H9 (cell line): ENCODE measurements at regions not wholly inside any gene's neighbourhood (a gene's known extent, or its start where the extent isn't known, plus 50 kb on each side); places are given as distances from the start of the nearest gene placed in this dataset.

ENCODE experiments used
- DNase-seq: peaks from one replicate; pipeline ENCODE4 v3.0.0-alpha.2; 2017
- H2AFZ ChIP-seq: one replicate; pipeline ENCODE4 v1.6.1; 2013; ENCODE audit warnings: mild to moderate bottlenecking, low read length, control low read depth, moderate library complexity
- H2AK5ac ChIP-seq: 2 replicates; pipeline ENCODE4 v1.6.1; 2013; ENCODE audit warnings: low read length, control low read depth, mixed read lengths; ENCODE audit not compliant: insufficient read length
- H2BK120ac ChIP-seq: one replicate; pipeline ENCODE4 v1.6.1; 2013; ENCODE audit warnings: low read depth, mild to moderate bottlenecking, low read length, control low read depth, inconsistent platforms; ENCODE audit not compliant: poor library complexity, severe bottlenecking
- H2BK12ac ChIP-seq: 2 replicates; pipeline ENCODE4 v1.6.1; 2013; ENCODE audit warnings: low read length, control low read depth, mixed read lengths, low read depth; ENCODE audit not compliant: insufficient read length
- H2BK15ac ChIP-seq: 2 replicates; pipeline ENCODE4 v1.6.1; 2013; ENCODE audit warnings: low read depth, low read length, control low read depth
- H2BK20ac ChIP-seq: one replicate; pipeline ENCODE4 v1.6.1; 2013; ENCODE audit warnings: low read depth, mild to moderate bottlenecking, low read length, control low read depth, inconsistent platforms; ENCODE audit not compliant: poor library complexity, severe bottlenecking
- H2BK5ac ChIP-seq: 2 replicates; pipeline ENCODE4 v1.6.1; 2013; ENCODE audit warnings: low read length, control low read depth, mixed read lengths; ENCODE audit not compliant: insufficient read length
- H3K14ac ChIP-seq: 2 replicates; pipeline ENCODE4 v1.6.1; 2013; ENCODE audit warnings: low read length, control low read depth; ENCODE audit not compliant: insufficient read depth
- H3K18ac ChIP-seq: 2 replicates; pipeline ENCODE4 v1.6.1; 2013; ENCODE audit warnings: low read depth, mild to moderate bottlenecking, mixed read lengths, low read length, control low read depth; ENCODE audit not compliant: insufficient read length
- H3K23ac ChIP-seq: 2 replicates; pipeline ENCODE4 v1.6.1; 2013; ENCODE audit warnings: low read length, control low read depth, mixed read lengths, low read depth; ENCODE audit not compliant: insufficient read length
- H3K23me2 ChIP-seq: 2 replicates; pipeline ENCODE4 v1.6.1; 2013; ENCODE audit warnings: low read depth, mild to moderate bottlenecking, mixed read lengths, low read length, control low read depth; ENCODE audit not compliant: insufficient read length, poor library complexity, severe bottlenecking
- H3K27ac ChIP-seq: 2 replicates; pipeline ENCODE4 v1.5.1; 2013; ENCODE audit warnings: low read length, control low read depth, mixed read lengths, low read depth; ENCODE audit not compliant: insufficient read length
- H3K27me3 ChIP-seq: 2 replicates; pipeline ENCODE4 v1.6.1; 2013; ENCODE audit warnings: low read length, control low read depth, inconsistent platforms; ENCODE audit not compliant: insufficient read depth
- H3K4ac ChIP-seq: 2 replicates; pipeline ENCODE4 v1.6.1; 2013; ENCODE audit warnings: low read depth, mild to moderate bottlenecking, control low read depth, inconsistent platforms, low read length, moderate library complexity
- H3K4me1 ChIP-seq: 2 replicates; pipeline ENCODE4 v1.6.1; 2013; ENCODE audit warnings: low read length, control low read depth, inconsistent platforms; ENCODE audit not compliant: insufficient read depth
- H3K4me2 ChIP-seq: 2 replicates; pipeline ENCODE4 v1.6.1; 2013; ENCODE audit warnings: low read length, control low read depth, mixed read lengths; ENCODE audit not compliant: insufficient read length, insufficient read depth
- H3K56ac ChIP-seq: 2 replicates; pipeline ENCODE4 v1.6.1; 2013; ENCODE audit warnings: low read depth, mild to moderate bottlenecking, mixed read lengths, low read length, control low read depth; ENCODE audit not compliant: insufficient read length
- H3K79me1 ChIP-seq: 2 replicates; pipeline ENCODE4 v1.6.1; 2013; ENCODE audit warnings: low read depth, mild to moderate bottlenecking, moderate library complexity, low read length, control low read depth, inconsistent platforms; ENCODE audit not compliant: insufficient read depth, poor library complexity, severe bottlenecking
- H3K79me2 ChIP-seq: 2 replicates; pipeline ENCODE4 v1.6.1; 2013; ENCODE audit warnings: low read length, control low read depth, inconsistent platforms; ENCODE audit not compliant: insufficient read depth
- H3K9ac ChIP-seq: 2 replicates; pipeline ENCODE4 v1.6.1; 2013; ENCODE audit warnings: low read length, control low read depth, mixed read lengths; ENCODE audit not compliant: insufficient read length; ENCODE audit errors: extremely low read depth
- H3K9me3 ChIP-seq: one replicate; pipeline ENCODE4 v1.6.1; 2013; ENCODE audit warnings: low read depth, low read length, inconsistent platforms; ENCODE audit not compliant: control insufficient read depth
- H3T11ph ChIP-seq: one replicate; pipeline ENCODE4 v1.6.1; 2013; ENCODE audit warnings: mild to moderate bottlenecking, low read length, control low read depth, inconsistent platforms
- H4K20me1 ChIP-seq: one replicate; pipeline ENCODE4 v1.6.1; 2013; ENCODE audit not compliant: control insufficient read depth, insufficient read length, insufficient read depth
- H4K5ac ChIP-seq: 2 replicates; pipeline ENCODE4 v1.6.1; 2013; ENCODE audit warnings: low read depth, mild to moderate bottlenecking, mixed read lengths, low read length, control low read depth; ENCODE audit not compliant: insufficient read length
- H4K8ac ChIP-seq: replicated peaks from 2 replicates; pipeline ENCODE4 v1.6.1; 2013; ENCODE audit warnings: low read length, control low read depth, mixed read lengths, low read depth; ENCODE audit not compliant: insufficient read length
- H4K91ac ChIP-seq: 2 replicates; pipeline ENCODE4 v1.6.1; 2013; ENCODE audit warnings: low read depth, mild to moderate bottlenecking, moderate library complexity, mixed read lengths, low read length, control low read depth; ENCODE audit not compliant: insufficient read length
- H3K27ac Mint-ChIP-seq, 3 experiments: 2 replicates in 2 of 3; 3 replicates in 1 of 3; pipeline ENCODE4 v1.8.0; 2020 to 2021; ENCODE audit warnings: mixed read lengths in 3 of 3, mild to moderate bottlenecking in 1 of 3, moderate library complexity in 1 of 3
- H3K27me3 Mint-ChIP-seq: 2 replicates; pipeline ENCODE4 v1.8.0; 2021; ENCODE audit warnings: low read depth, mild to moderate bottlenecking, moderate library complexity, mixed read lengths
- H3K36me3 Mint-ChIP-seq, 3 experiments: 2 replicates in 2 of 3; 3 replicates in 1 of 3; pipeline ENCODE4 v1.8.0; 2020 to 2021; ENCODE audit warnings: low read depth in 3 of 3, mixed read lengths in 3 of 3; ENCODE audit not compliant: insufficient read depth in 1 of 3
- H3K4me1 Mint-ChIP-seq, 2 experiments: 2 replicates each; pipeline ENCODE4 v1.8.0; 2020; ENCODE audit warnings: mixed read lengths in 2 of 2
- H3K4me3 Mint-ChIP-seq, 2 experiments: 2 replicates in 1 of 2; 3 replicates in 1 of 2; pipeline ENCODE4 v1.8.0; 2020 to 2021; ENCODE audit warnings: mild to moderate bottlenecking in 2 of 2, mixed read lengths in 2 of 2, moderate library complexity in 1 of 2
- H3K9me3 Mint-ChIP-seq, 2 experiments: 2 replicates in 1 of 2; 3 replicates in 1 of 2; pipeline ENCODE4 v1.8.0; 2020; ENCODE audit warnings: mild to moderate bottlenecking in 2 of 2, mixed read lengths in 2 of 2, moderate library complexity in 1 of 2
- CTCF ChIP-seq: fragments of 200-600 bp; sonication (generic); conservative IDR thresholded peaks from 3 replicates; pipeline ENCODE4 v1.8.0; 2021; ENCODE audit warnings: antibody characterized with exemption, mild to moderate bottlenecking
- WGBS: extraction: QIAGEN DNeasy Blood & Tissue Kit; methylation state at CpG from one replicate; pipeline ENCODE4 v1.1.7; 2013; ENCODE audit warnings: missing lambda C conversion rate, low lambda C conversion rate, mixed read lengths; ENCODE audit not compliant: insufficient read length; ENCODE audit errors: extremely low coverage; 5-methylcytosine and 5-hydroxymethylcytosine counted together

- TF ChIP-seq CTCF: no peak
- H3K9ac ChIP-seq: no peak overlapping the region
- no CpG with 5 or more reads among the region's 4 CpGs for WGBS
- DNase-seq: no peak
- no peak overlapping the region for H2BK12ac ChIP-seq
- H4K8ac ChIP-seq: no peak overlapping the region
- no peaks in the 10 kb centered on the region for H3K79me1 ChIP-seq
- H3K4me1 ChIP-seq: no peaks in the 10 kb centered on the region
- no peak overlapping the region for H3K4me2 ChIP-seq
- H2AFZ ChIP-seq: no peak overlapping the region
- Mint-ChIP-seq H3K4me1 (no peaks in the 10 kb centered on the region), H3K9me3 (no peaks in the 10 kb centered on the region), H3K27me3 (peaks cover 9% of the 10 kb centered on the region), H3K27ac (no peak overlapping the region), H3K36me3 (no peaks in the 10 kb centered on the region), H3K4me3 (no peak overlapping the region)
- no peak overlapping the region for H3K4ac ChIP-seq
- H2BK5ac ChIP-seq: no peak overlapping the region
- no peak overlapping the region for H2BK20ac ChIP-seq
- no peak overlapping the region for H3K27ac ChIP-seq
- H3K18ac ChIP-seq: no peak overlapping the region
- H3K56ac ChIP-seq: no peak overlapping the region
- no peaks in the 10 kb centered on the region for H4K20me1 ChIP-seq
- H4K91ac ChIP-seq: no peak overlapping the region
- no peak overlapping the region; the same call in 1 of the 2 replicates for H3K14ac ChIP-seq
- H2BK120ac ChIP-seq: no peak overlapping the region
- no peaks in the 10 kb centered on the region for H3K27me3 ChIP-seq
- H3K23ac ChIP-seq: no peak overlapping the region
- H2AK5ac ChIP-seq: no peak overlapping the region
- H2BK15ac ChIP-seq: no peak overlapping the region
- H3K79me2 ChIP-seq: no peaks in the 10 kb centered on the region
- H3K23me2 ChIP-seq: no peaks in the 10 kb centered on the region
- no peak overlapping the region for H3T11ph ChIP-seq
- no peak overlapping the region for H4K5ac ChIP-seq
- H3K9me3 ChIP-seq: no peaks in the 10 kb centered on the region
Observed at GRCh38 chr11:13227676-13228255, 49.8 kb upstream of the BMAL1 start.
